Vagina (tissue), 2 donors: ENCODE measurements at regions not wholly inside any gene's neighbourhood (a gene's known extent, or its start where the extent isn't known, plus 50 kb on each side); places are given as distances from the start of the nearest gene placed in this dataset.
A peak's percentile ranks its signal among the peaks of the same experiment; 100 is the strongest.
"Not testable (repeated sequence)": the region's sequence is repeated elsewhere in the genome, so short reads cannot be mapped to it uniquely, and the experiment has no call there.

Source experiments
- POLR2A ChIP-seq, 2 donors: fragments of 450-650 bp; IDR thresholded peaks; one replicate each; pipeline ENCODE4 v1.6.1; 2017; ENCODE audit warnings: antibody characterized with exemption in 2 of 2, mild to moderate bottlenecking in 2 of 2, moderate library complexity in 2 of 2
- TF ChIP-seq, protein P1 (sequence below), 3 experiments: fragments of 450-650 bp in 2 of 3; fragments of 200-600 bp in 1 of 3; sonication (generic) in 1 of 3; IDR thresholded peaks; one replicate each; pipeline ENCODE4 v1.5.1; 2017 to 2019; ENCODE audit warnings: antibody characterized with exemption in 3 of 3, mild to moderate bottlenecking in 2 of 3, moderate library complexity in 2 of 3

DNA sequence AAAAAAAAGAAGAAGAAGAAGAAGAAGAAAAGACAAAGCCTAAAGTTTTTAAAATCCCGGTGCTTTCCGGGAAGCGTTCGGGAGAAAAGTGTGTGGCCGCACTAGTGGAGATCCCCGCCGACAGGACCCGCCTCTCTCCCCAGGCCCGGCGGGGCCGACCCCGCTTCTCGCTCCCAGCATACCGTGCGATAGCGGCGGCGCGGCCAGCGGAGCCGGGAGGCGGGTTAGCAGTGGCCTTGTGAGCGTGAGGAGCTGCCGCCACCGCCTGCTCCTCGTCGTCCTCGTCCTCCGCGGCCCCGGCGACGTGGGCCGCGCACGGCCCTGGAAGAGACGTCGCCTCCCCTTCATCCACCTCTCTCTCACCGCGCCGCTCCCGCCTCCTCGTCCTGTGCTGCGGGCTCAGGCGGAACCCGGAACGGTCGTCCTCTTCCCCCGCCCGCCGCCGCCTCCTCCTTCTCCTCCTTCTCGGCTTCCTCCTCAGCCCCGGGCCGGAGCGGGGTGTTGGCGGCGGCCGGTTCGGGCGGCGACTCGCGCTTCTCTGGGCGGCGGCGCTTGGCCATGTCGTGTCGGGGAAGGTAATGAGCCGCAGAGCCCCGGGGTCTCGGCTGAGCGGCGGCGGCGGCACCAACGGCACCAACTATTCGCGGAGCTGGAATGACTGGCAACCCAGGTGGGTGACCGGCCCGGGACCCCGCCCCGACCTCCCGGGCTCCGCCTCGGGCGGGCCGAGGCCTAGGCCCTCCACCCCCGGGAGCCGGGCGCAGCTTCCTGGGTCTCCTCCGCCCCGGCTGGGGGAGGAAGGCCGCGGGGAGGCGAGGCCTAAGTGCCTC is 62.6 kb upstream of the CDR2 start:
- TF ChIP-seq, protein P1, sequence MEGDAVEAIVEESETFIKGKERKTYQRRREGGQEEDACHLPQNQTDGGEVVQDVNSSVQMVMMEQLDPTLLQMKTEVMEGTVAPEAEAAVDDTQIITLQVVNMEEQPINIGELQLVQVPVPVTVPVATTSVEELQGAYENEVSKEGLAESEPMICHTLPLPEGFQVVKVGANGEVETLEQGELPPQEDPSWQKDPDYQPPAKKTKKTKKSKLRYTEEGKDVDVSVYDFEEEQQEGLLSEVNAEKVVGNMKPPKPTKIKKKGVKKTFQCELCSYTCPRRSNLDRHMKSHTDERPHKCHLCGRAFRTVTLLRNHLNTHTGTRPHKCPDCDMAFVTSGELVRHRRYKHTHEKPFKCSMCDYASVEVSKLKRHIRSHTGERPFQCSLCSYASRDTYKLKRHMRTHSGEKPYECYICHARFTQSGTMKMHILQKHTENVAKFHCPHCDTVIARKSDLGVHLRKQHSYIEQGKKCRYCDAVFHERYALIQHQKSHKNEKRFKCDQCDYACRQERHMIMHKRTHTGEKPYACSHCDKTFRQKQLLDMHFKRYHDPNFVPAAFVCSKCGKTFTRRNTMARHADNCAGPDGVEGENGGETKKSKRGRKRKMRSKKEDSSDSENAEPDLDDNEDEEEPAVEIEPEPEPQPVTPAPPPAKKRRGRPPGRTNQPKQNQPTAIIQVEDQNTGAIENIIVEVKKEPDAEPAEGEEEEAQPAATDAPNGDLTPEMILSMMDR (IDR thresholded peaks at IDR 0.05): not testable (repeated sequence)
- peak in 1 of 2 donors; percentile 25 for TF ChIP-seq POLR2A (IDR thresholded peaks at IDR 0.05)
